Activated naive CD8-positive, alpha-beta T cell (primary cell): ENCODE measurements at regions not wholly inside any gene's neighbourhood (a gene's known extent, or its start where the extent isn't known, plus 50 kb on each side); places are given as distances from the start of the nearest gene placed in this dataset.
"Not testable (repeated sequence)": the region's sequence is repeated elsewhere in the genome, so short reads cannot be mapped to it uniquely, and the experiment has no call there.

Experiments
- H3K27ac Mint-ChIP-seq: one replicate; pipeline ENCODE4 v1.8.0; 2021; ENCODE audit warnings: mixed read lengths
- H3K27me3 Mint-ChIP-seq: one replicate; pipeline ENCODE4 v1.8.0; 2021; ENCODE audit warnings: mixed read lengths
- H3K36me3 Mint-ChIP-seq: one replicate; pipeline ENCODE4 v1.8.0; 2021; ENCODE audit warnings: mixed read lengths
- H3K4me1 Mint-ChIP-seq: one replicate; pipeline ENCODE4 v1.8.0; 2021; ENCODE audit warnings: low read depth, mixed read lengths
- H3K4me3 Mint-ChIP-seq: one replicate; pipeline ENCODE4 v1.8.0; 2021; ENCODE audit warnings: mild to moderate bottlenecking, mixed read lengths
- H3K9me3 Mint-ChIP-seq: one replicate; pipeline ENCODE4 v1.8.0; 2021; ENCODE audit warnings: low read depth, mixed read lengths

- Mint-ChIP-seq H3K36me3 (no peaks in the 10 kb centered on the region), H3K27ac (no peak overlapping the region), H3K4me1 (no peaks in the 10 kb centered on the region), H3K27me3 (no peaks in the 10 kb centered on the region), H3K4me3 (no peak overlapping the region), H3K9me3 (peaks cover 14% of the 10 kb centered on the region)
Measured at GRCh38 chr2:82355622-82356021, 2051.1 kb upstream of the LRRTM1 start.

DNA sequence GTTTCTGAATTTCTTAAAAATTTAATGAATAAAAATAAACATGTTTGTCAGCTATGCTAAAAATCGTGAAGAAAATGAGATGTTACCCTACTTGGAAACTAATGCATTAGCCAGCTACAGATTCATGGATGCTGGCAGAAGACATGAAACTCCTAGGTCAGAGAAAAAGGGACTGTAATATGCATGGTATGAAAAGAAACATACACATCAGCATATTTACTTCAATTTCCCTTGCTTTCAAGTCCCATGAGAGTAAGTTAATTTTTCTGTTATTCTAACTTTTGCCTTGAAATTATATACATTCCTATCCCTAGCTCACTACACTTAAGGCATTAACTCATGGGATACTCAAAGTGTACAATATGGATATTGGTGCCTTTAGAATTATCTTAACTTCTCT lies 2041.4 kb upstream of the LRRTM1 start:
- Mint-ChIP-seq H3K4me3 (no peak overlapping the region), H3K4me1 (no peaks in the 10 kb centered on the region)

GRCh38 chr2:82344670-82345069 lies 2040.1 kb upstream of the LRRTM1 start:
- Mint-ChIP-seq H3K36me3 (no peaks in the 10 kb centered on the region), H3K27ac (no peak overlapping the region), H3K9me3 (no peaks in the 10 kb centered on the region)

More for the DNA sequence above, 2041.4 kb upstream of the LRRTM1 start:
- Mint-ChIP-seq H3K36me3 (no peaks in the 10 kb centered on the region), H3K27me3 (no peaks in the 10 kb centered on the region), H3K9me3 (no peaks in the 10 kb centered on the region), H3K27ac (no peak overlapping the region)

DNA sequence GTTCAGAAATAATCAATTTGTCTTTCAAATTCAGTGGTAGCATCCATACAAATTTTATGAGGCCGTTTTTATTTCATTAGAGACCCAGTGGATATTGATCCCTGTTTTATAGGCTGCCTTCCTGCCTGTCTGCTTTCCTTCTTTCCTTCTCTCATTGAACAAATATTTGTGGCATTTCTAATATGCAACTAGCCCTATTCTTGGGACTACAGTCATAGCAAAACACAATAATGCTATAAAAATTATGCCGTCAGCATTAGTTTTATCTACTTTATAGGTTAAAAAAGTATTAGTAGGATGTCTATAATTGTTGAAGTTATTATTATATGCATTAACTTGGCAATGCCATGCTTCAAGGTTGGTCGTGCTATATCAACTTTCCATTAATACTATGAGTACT lies 2037.8 kb upstream of the LRRTM1 start:
- H3K27me3 Mint-ChIP-seq, result no peaks in the 10 kb centered on the region
- H3K27ac Mint-ChIP-seq, result no peak overlapping the region
- H3K36me3 Mint-ChIP-seq, result no peaks in the 10 kb centered on the region
- no peak overlapping the region for H3K4me3 Mint-ChIP-seq
- H3K4me1 Mint-ChIP-seq, result no peaks in the 10 kb centered on the region
- H3K9me3 Mint-ChIP-seq, result peaks cover 5% of the 10 kb centered on the region

More at GRCh38 chr2:82344670-82345069, 2040.1 kb upstream of the LRRTM1 start:
- Mint-ChIP-seq H3K27me3 (no peaks in the 10 kb centered on the region), H3K4me1 (no peaks in the 10 kb centered on the region), H3K4me3 (no peak overlapping the region)

GRCh38 chr2:82340578-82341053 lies 2036.1 kb upstream of the LRRTM1 start:
- H3K4me3 Mint-ChIP-seq, result no peak overlapping the region
- no peaks in the 10 kb centered on the region for H3K36me3 Mint-ChIP-seq
- no peaks in the 10 kb centered on the region for H3K27me3 Mint-ChIP-seq
- H3K9me3 Mint-ChIP-seq, result peaks cover 12% of the 10 kb centered on the region
- H3K27ac Mint-ChIP-seq, result no peak overlapping the region
- H3K4me1 Mint-ChIP-seq, result no peaks in the 10 kb centered on the region

- H3K9me3 Mint-ChIP-seq, result peaks cover 12% of the 10 kb centered on the region
- no peak overlapping the region for H3K27ac Mint-ChIP-seq
- no peaks in the 10 kb centered on the region for H3K36me3 Mint-ChIP-seq
- H3K4me1 Mint-ChIP-seq, result no peaks in the 10 kb centered on the region
- no peak overlapping the region for H3K4me3 Mint-ChIP-seq
- no peaks in the 10 kb centered on the region for H3K27me3 Mint-ChIP-seq
Measured at GRCh38 chr2:82339805-82340204, 2035.3 kb upstream of the LRRTM1 start.

DNA sequence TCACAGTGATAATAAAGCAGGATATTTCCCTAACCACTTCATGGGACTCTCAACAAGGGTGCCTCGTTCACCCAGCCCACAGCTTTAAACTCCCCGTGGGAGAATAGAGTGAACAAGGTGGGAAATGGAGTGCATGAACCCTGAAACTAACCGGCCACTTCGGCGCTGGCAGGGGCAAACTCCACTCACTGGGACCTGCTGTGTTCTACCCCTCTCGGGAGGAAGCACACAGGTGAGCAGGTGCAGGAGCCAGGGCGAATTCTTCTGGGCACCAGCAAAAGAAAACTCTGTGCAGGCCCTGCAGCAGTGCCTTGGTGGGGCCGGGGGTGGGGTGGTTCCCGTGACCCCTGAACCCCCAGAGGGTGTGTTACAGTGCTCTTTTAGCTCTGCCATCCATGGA lies 2029.1 kb upstream of the LRRTM1 start:
- H3K36me3 Mint-ChIP-seq, result no peaks in the 10 kb centered on the region
- H3K27ac Mint-ChIP-seq, result no peak overlapping the region
- H3K4me1 Mint-ChIP-seq, result no peaks in the 10 kb centered on the region
- no peaks in the 10 kb centered on the region for H3K27me3 Mint-ChIP-seq
- H3K4me3 Mint-ChIP-seq, result no peak overlapping the region
- H3K9me3 Mint-ChIP-seq, result peaks cover 21% of the 10 kb centered on the region

GRCh38 chr2:82330155-82330554 lies 2025.6 kb upstream of the LRRTM1 start:
- Mint-ChIP-seq H3K4me1 (no peaks in the 10 kb centered on the region), H3K27ac (no peak overlapping the region), H3K4me3 (no peak overlapping the region), H3K9me3 (peaks cover 16% of the 10 kb centered on the region), H3K36me3 (no peaks in the 10 kb centered on the region), H3K27me3 (no peaks in the 10 kb centered on the region)

GRCh38 chr2:82326180-82326767 lies 2021.7 kb upstream of the LRRTM1 start:
- not testable (repeated sequence) for H3K36me3 Mint-ChIP-seq, H3K27me3 Mint-ChIP-seq, H3K27ac Mint-ChIP-seq, H3K4me3 Mint-ChIP-seq, H3K4me1 Mint-ChIP-seq
- H3K9me3 Mint-ChIP-seq, result peaks cover 15% of the 10 kb centered on the region

DNA sequence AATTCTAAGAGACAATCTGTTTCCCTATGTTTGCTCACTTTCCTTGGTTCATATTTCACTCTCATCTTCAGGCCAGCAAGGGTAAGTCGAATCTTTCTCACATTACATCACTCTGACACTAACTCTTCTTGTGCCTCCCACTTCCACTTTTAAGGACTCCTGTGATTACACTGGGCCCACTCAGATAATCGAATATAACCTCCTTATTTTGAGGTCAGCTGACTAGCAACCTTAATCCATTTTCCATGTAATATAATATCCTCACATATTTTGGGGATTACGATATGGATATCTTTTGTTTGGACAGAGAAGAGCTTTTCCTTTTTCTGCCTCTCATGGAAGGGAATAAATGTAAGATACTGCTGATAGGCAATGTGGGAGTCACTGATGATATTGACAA lies 2015.7 kb upstream of the LRRTM1 start:
- no peak overlapping the region for H3K27ac Mint-ChIP-seq

DNA sequence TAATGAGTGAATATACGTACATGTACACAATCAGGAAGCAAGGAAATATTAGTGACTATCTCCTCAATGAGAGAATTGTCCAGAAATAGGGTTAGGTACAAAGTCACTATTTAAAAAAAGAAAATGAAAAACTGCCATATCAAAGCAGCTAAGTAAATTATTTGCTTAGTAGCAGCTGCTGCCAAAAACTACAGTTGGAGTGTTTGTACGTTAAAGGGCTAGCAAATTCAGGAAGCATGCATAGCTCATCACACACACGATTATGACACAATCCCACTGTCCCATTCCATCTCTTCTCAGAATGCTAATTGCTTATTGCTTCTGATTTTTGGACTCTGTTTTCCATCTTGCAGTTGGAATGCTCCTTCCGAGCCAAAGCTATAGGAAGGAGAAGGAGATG lies 2012.5 kb upstream of the LRRTM1 start:
- H3K9me3 Mint-ChIP-seq, result peaks cover 15% of the 10 kb centered on the region
- H3K4me1 Mint-ChIP-seq, result no peaks in the 10 kb centered on the region
- no peaks in the 10 kb centered on the region for H3K27me3 Mint-ChIP-seq
- H3K27ac Mint-ChIP-seq, result no peak overlapping the region
- no peak overlapping the region for H3K4me3 Mint-ChIP-seq
- H3K36me3 Mint-ChIP-seq, result no peaks in the 10 kb centered on the region

More for the DNA sequence above, 2015.7 kb upstream of the LRRTM1 start:
- no peaks in the 10 kb centered on the region for H3K36me3 Mint-ChIP-seq
- peaks cover 11% of the 10 kb centered on the region for H3K9me3 Mint-ChIP-seq
- no peak overlapping the region for H3K4me3 Mint-ChIP-seq
- no peaks in the 10 kb centered on the region for H3K27me3 Mint-ChIP-seq
- H3K4me1 Mint-ChIP-seq, result no peaks in the 10 kb centered on the region

DNA sequence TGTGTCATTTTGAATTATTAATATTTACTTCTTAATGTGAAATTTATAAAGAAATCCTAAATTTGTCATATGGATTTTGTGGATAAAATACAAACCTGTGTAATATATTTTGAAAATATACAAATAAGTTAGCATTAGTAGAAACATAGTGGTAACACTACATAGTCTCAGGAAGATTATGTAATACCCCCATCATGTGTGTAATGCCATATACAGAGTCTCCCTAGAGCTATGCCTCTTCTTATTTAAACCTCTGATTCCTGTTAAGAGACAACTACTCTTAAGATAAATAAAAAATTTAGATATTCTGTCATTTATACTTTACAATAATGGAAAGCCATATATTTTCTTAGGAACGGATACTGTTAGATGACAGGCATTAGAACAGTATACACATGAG lies 2012.0 kb upstream of the LRRTM1 start:
- no peaks in the 10 kb centered on the region for H3K27me3 Mint-ChIP-seq

GRCh38 chr2:82314836-82315472 lies 2010.4 kb upstream of the LRRTM1 start:
- no peak overlapping the region for H3K4me3 Mint-ChIP-seq
- H3K27me3 Mint-ChIP-seq, result no peaks in the 10 kb centered on the region
- H3K27ac Mint-ChIP-seq, result no peak overlapping the region

More for the DNA sequence above, 2012.0 kb upstream of the LRRTM1 start:
- Mint-ChIP-seq H3K27ac (no peak overlapping the region), H3K4me1 (no peaks in the 10 kb centered on the region), H3K4me3 (no peak overlapping the region), H3K9me3 (peaks cover 15% of the 10 kb centered on the region), H3K36me3 (no peaks in the 10 kb centered on the region)

GRCh38 chr2:82307511-82307910 lies 2003.0 kb upstream of the LRRTM1 start:
- no peak overlapping the region for H3K4me3 Mint-ChIP-seq
- peaks cover 16% of the 10 kb centered on the region for H3K9me3 Mint-ChIP-seq
- H3K4me1 Mint-ChIP-seq, result no peaks in the 10 kb centered on the region
- H3K27me3 Mint-ChIP-seq, result no peaks in the 10 kb centered on the region
- no peak overlapping the region for H3K27ac Mint-ChIP-seq
- no peaks in the 10 kb centered on the region for H3K36me3 Mint-ChIP-seq

More at GRCh38 chr2:82314836-82315472, 2010.4 kb upstream of the LRRTM1 start:
- no peaks in the 10 kb centered on the region for H3K4me1 Mint-ChIP-seq
- H3K9me3 Mint-ChIP-seq, result peaks cover 8% of the 10 kb centered on the region
- no peaks in the 10 kb centered on the region for H3K36me3 Mint-ChIP-seq

DNA sequence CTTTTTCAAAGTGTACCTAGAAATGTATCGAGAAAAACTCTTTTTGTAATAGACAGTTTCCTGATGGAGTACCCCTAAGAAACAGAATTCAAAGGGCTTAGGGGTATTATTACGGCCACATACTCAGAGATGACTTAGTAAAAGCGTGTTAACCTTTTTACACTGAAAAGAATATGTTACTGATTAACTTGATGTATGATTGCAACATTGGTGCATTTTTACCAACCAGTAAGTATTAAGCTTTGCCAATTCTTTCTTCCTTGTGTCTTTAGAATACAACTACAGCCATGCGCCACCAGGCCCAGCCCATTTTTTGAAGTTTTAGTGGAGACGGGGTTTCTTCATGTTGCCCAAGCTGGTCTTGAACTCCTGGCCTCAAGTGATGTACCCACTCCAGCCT lies 1997.0 kb upstream of the LRRTM1 start:
- peaks cover 7% of the 10 kb centered on the region for H3K9me3 Mint-ChIP-seq
- H3K27me3 Mint-ChIP-seq, result no peaks in the 10 kb centered on the region
- H3K4me1 Mint-ChIP-seq, result no peaks in the 10 kb centered on the region
- H3K4me3 Mint-ChIP-seq, result no peak overlapping the region
- H3K27ac Mint-ChIP-seq, result no peak overlapping the region
- no peaks in the 10 kb centered on the region for H3K36me3 Mint-ChIP-seq

DNA sequence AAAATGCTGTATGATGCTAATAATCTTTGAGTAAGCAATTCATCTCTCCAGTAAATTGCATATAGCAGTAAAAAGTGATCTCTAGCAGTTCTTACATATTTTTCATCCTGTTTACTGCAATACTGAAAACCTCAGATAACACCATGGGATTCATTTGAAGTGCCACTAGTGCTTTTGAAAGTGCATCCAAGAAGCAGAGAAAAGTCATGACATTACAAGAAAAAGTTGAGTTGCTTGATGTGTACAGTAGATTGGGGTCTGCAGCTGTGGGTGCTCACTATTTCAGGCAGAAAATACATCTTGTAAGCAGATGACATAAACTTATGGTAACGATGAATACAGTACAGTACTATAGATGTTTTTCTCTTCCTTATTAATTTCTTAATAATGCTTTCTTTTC lies 1984.9 kb upstream of the LRRTM1 start:
- Mint-ChIP-seq H3K27me3 (no peaks in the 10 kb centered on the region), H3K27ac (no peak overlapping the region), H3K36me3 (no peaks in the 10 kb centered on the region), H3K4me3 (no peak overlapping the region), H3K4me1 (no peaks in the 10 kb centered on the region), H3K9me3 (no peaks in the 10 kb centered on the region)
